WTC11 (cell line): ENCODE measurements at regions not wholly inside any gene's neighbourhood (a gene's known extent, or its start where the extent isn't known, plus 50 kb on each side); places are given as distances from the start of the nearest gene placed in this dataset.

Source experiments
- ATAC-seq: fragments of 200-7000 bp; cut with Tn5 transposase; 2 replicates; pipeline ENCODE4 v1.10.0; 2021; ENCODE audit warnings: mild to moderate bottlenecking, moderate library complexity
- CTCF ChIA-PET: fragments of 300-600 bp; sonication (Branson Sonifier 250); formaldehyde crosslinking; loops from one replicate; lab custom pipeline; 2021; ENCODE audit warnings: antibody characterized with exemption; lab: Charles Lee
- POLR2A ChIA-PET: fragments of 350-600 bp; sonication (Branson Sonifier 250); formaldehyde crosslinking; loops from one replicate; lab custom pipeline; 2021; ENCODE audit warnings: antibody characterized with exemption; lab: Charles Lee
- DNase-seq: peaks from one replicate; pipeline ENCODE4 v3.0.0; 2021; ENCODE audit warnings: low spot score
- H3K27ac Mint-ChIP-seq: 2 replicates; pipeline ENCODE4 v1.8.0; 2021; ENCODE audit warnings: mixed read lengths
- H3K27me3 Mint-ChIP-seq: 2 replicates; pipeline ENCODE4 v1.8.0; 2021; ENCODE audit warnings: low read depth, mild to moderate bottlenecking, moderate library complexity, mixed read lengths
- H3K36me3 Mint-ChIP-seq: 2 replicates; pipeline ENCODE4 v1.8.0; 2021; ENCODE audit warnings: mixed read lengths
- H3K4me1 Mint-ChIP-seq: 2 replicates; pipeline ENCODE4 v1.8.0; 2022; ENCODE audit warnings: mixed read lengths
- H3K4me3 Mint-ChIP-seq: 2 replicates; pipeline ENCODE4 v1.8.0; 2021; ENCODE audit warnings: mild to moderate bottlenecking, moderate library complexity, mixed read lengths
- H3K9me3 Mint-ChIP-seq: 2 replicates; pipeline ENCODE4 v1.8.0; 2021; ENCODE audit warnings: mixed read lengths
- ATF1 ChIP-seq: sonication (generic); formaldehyde crosslinking; IDR thresholded peaks from 2 replicates; pipeline ENCODE4 v1.8.1; 2023; ENCODE audit warnings: mild to moderate bottlenecking, moderate library complexity, missing genetic modification reagents
- ATF6 ChIP-seq: sonication (generic); formaldehyde crosslinking; IDR thresholded peaks from 2 replicates; pipeline ENCODE4 v1.8.1; 2023; ENCODE audit warnings: mild to moderate bottlenecking, missing genetic modification reagents
- CBFB ChIP-seq: sonication (generic); formaldehyde crosslinking; IDR thresholded peaks from 2 replicates; pipeline ENCODE4 v1.8.1; 2022; ENCODE audit warnings: mild to moderate bottlenecking, low read depth, missing genetic modification reagents
- CREB1 ChIP-seq: sonication (generic); formaldehyde crosslinking; IDR thresholded peaks from 2 replicates; pipeline ENCODE4 v1.8.0; 2023; ENCODE audit warnings: mild to moderate bottlenecking, missing genetic modification reagents
- E2F4 ChIP-seq: sonication (generic); formaldehyde crosslinking; IDR thresholded peaks from 2 replicates; pipeline ENCODE4 v1.8.1; 2022; ENCODE audit warnings: low read depth, mild to moderate bottlenecking, moderate library complexity, missing genetic modification reagents, borderline replicate concordance
- EMX1 ChIP-seq: fragments of 250-450 bp; sonication (Bioruptor Pico); IDR thresholded peaks from 2 replicates; pipeline ENCODE4 v1.8.0; 2021; ENCODE audit warnings: mild to moderate bottlenecking
- ESRRA ChIP-seq: sonication (generic); formaldehyde crosslinking; IDR thresholded peaks from 2 replicates; pipeline ENCODE4 v1.8.1; 2022; ENCODE audit warnings: mild to moderate bottlenecking, missing genetic modification reagents, borderline replicate concordance
- ETV6 ChIP-seq: sonication (generic); formaldehyde crosslinking; IDR thresholded peaks from 2 replicates; pipeline ENCODE4 v1.8.1; 2022; ENCODE audit warnings: mild to moderate bottlenecking, missing genetic modification reagents
- FOXJ3 ChIP-seq: sonication (generic); formaldehyde crosslinking; IDR thresholded peaks from 2 replicates; pipeline ENCODE4 v1.9.0; 2021; ENCODE audit warnings: missing genetic modification reagents, mild to moderate bottlenecking, borderline replicate concordance
- GTF2I ChIP-seq: fragments of 250-450 bp; sonication (Bioruptor Pico); conservative IDR thresholded peaks from 2 replicates; pipeline ENCODE4 v1.4.0; 2021; ENCODE audit warnings: mild to moderate bottlenecking
- IRF1 ChIP-seq: sonication (generic); formaldehyde crosslinking; IDR thresholded peaks from 2 replicates; pipeline ENCODE4 v1.8.0; 2023; ENCODE audit warnings: missing genetic modification reagents
- JAZF1 ChIP-seq: fragments of 250-450 bp; sonication (Bioruptor Pico); IDR thresholded peaks from 2 replicates; pipeline ENCODE4 v1.9.0; 2021; ENCODE audit warnings: moderate library complexity, mild to moderate bottlenecking, inconsistent platforms
- KAT7 ChIP-seq: sonication (generic); formaldehyde crosslinking; IDR thresholded peaks from 2 replicates; pipeline ENCODE4 v1.8.1; 2023; ENCODE audit warnings: missing genetic modification reagents, mild to moderate bottlenecking, borderline replicate concordance
- PREB ChIP-seq: sonication (generic); formaldehyde crosslinking; IDR thresholded peaks from 2 replicates; pipeline ENCODE4 v1.8.1; 2022; ENCODE audit warnings: mild to moderate bottlenecking, missing genetic modification reagents, moderate library complexity, borderline replicate concordance
- RORB ChIP-seq: fragments of 250-450 bp; sonication (Bioruptor Pico); IDR thresholded peaks from 2 replicates; pipeline ENCODE4 v1.9.0; 2021; ENCODE audit warnings: mild to moderate bottlenecking
- SP1 ChIP-seq: sonication (generic); formaldehyde crosslinking; conservative IDR thresholded peaks from 2 replicates; pipeline ENCODE4 v1.8.1; 2022; ENCODE audit warnings: missing genetic modification reagents
- TCF7 ChIP-seq: sonication (generic); formaldehyde crosslinking; IDR thresholded peaks from 2 replicates; pipeline ENCODE4 v1.8.0; 2022; ENCODE audit warnings: mild to moderate bottlenecking, low read depth, missing genetic modification reagents, moderate library complexity
- TEAD1 ChIP-seq: sonication (generic); formaldehyde crosslinking; IDR thresholded peaks from 2 replicates; pipeline ENCODE4 v1.8.0; 2022; ENCODE audit warnings: mild to moderate bottlenecking, missing genetic modification reagents
- TEAD4 ChIP-seq: sonication (generic); formaldehyde crosslinking; IDR thresholded peaks from 2 replicates; pipeline ENCODE4 v1.8.0; 2022; ENCODE audit warnings: mild to moderate bottlenecking, missing genetic modification reagents
- USF1 ChIP-seq: sonication (generic); formaldehyde crosslinking; IDR thresholded peaks from 2 replicates; pipeline ENCODE4 v1.8.0; 2022; ENCODE audit warnings: mild to moderate bottlenecking, missing genetic modification reagents
- ZNF425 ChIP-seq: fragments of 250-450 bp; sonication (Bioruptor Pico); conservative IDR thresholded peaks from 2 replicates; pipeline ENCODE4 v1.9.0; 2021; ENCODE audit warnings: mild to moderate bottlenecking
- ZNF532 ChIP-seq: fragments of 250-450 bp; sonication (Bioruptor Pico); IDR thresholded peaks from 2 replicates; pipeline ENCODE4 v1.9.0; 2021; ENCODE audit warnings: mild to moderate bottlenecking, borderline replicate concordance

GRCh38 chr5:38776149-38776896, 69.5 kb upstream of the OSMR start (continued):
- no peak for TF ChIP-seq ZNF425
- TF ChIP-seq TCF7 (CRISPR knock-in tag): no peak
- TF ChIP-seq FOXJ3 (CRISPR knock-in tag): no peak
- no peak for TF ChIP-seq KAT7 (CRISPR knock-in tag)
- no peak for TF ChIP-seq E2F4 (CRISPR knock-in tag)

- no peak overlapping the region for H3K27ac Mint-ChIP-seq
- DNase-seq: no peak
- H3K27me3 Mint-ChIP-seq: no peaks in the 10 kb centered on the region
- H3K9me3 Mint-ChIP-seq: peaks cover 10% of the 10 kb centered on the region
- ChIA-PET CTCF (interaction anchor here (1.5 kb wide), 1 partner anchor 335 kb away, joined by 4 read pairs; no protein-coding TSS in a partner anchor), POLR2A (no interaction called here)
- H3K4me1 Mint-ChIP-seq: peaks cover 5% of the 10 kb centered on the region
- no peak for TF ChIP-seq GTF2I (CRISPR knock-in tag)
- no peak for TF ChIP-seq TEAD4 (CRISPR knock-in tag)
- no peak for TF ChIP-seq JAZF1 (CRISPR knock-in tag)
- no peak for TF ChIP-seq CREB1 (CRISPR knock-in tag)
- TF ChIP-seq IRF1 (CRISPR knock-in tag): no peak
- no peak for TF ChIP-seq SP1 (CRISPR knock-in tag)
- TF ChIP-seq EMX1: no peak
- no peak for TF ChIP-seq USF1 (CRISPR knock-in tag)
- TF ChIP-seq CBFB: no peak
- no peak for TF ChIP-seq ATF1 (CRISPR knock-in tag)
- TF ChIP-seq ETV6 (CRISPR knock-in tag): no peak
- TF ChIP-seq PREB: no peak
- TF ChIP-seq ESRRA (CRISPR knock-in tag): no peak
- TF ChIP-seq ATF6 (CRISPR knock-in tag): no peak
- TF ChIP-seq RORB (CRISPR knock-in tag): no peak
- no peak for TF ChIP-seq TEAD1
- TF ChIP-seq ZNF532: no peak
- H3K4me3 Mint-ChIP-seq: no peak overlapping the region
- no peak for ATAC-seq
- no peaks in the 10 kb centered on the region for H3K36me3 Mint-ChIP-seq
Measured at GRCh38 chr5:38777111-38777510, 68.7 kb upstream of the OSMR start.
